Ishikawa (cell line): ENCODE measurements at regions not wholly inside any gene's neighbourhood (a gene's known extent, or its start where the extent isn't known, plus 50 kb on each side); places are given as distances from the start of the nearest gene placed in this dataset.

Source experiments
- CEBPB ChIP-seq: IDR thresholded peaks from 2 replicates; pipeline ENCODE4 v1.6.1; 2012
- CREB1 ChIP-seq: IDR thresholded peaks from 2 replicates; pipeline ENCODE4 v1.6.1; 2012; ENCODE audit warnings: low read depth
- EGR1 ChIP-seq: IDR thresholded peaks from 2 replicates; pipeline ENCODE4 v1.6.1; 2012
- EP300 ChIP-seq: IDR thresholded peaks from 2 replicates; pipeline ENCODE4 v1.6.1; 2012; ENCODE audit warnings: borderline replicate concordance
- FOXM1 ChIP-seq: IDR thresholded peaks from 2 replicates; pipeline ENCODE4 v1.6.1; 2012; ENCODE audit warnings: low read depth, borderline replicate concordance
- MAX ChIP-seq: IDR thresholded peaks from 2 replicates; pipeline ENCODE4 v1.6.1; 2012
- NFIC ChIP-seq: IDR thresholded peaks from 2 replicates; pipeline ENCODE4 v1.6.1; 2012
- RAD21 ChIP-seq: IDR thresholded peaks from 2 replicates; pipeline ENCODE4 v1.6.1; 2012; ENCODE audit warnings: low read depth
- TAF1 ChIP-seq: IDR thresholded peaks from 2 replicates; pipeline ENCODE4 v1.6.1; 2012; ENCODE audit warnings: low read depth, mild to moderate bottlenecking
- TCF12 ChIP-seq: IDR thresholded peaks from 2 replicates; pipeline ENCODE4 v1.6.1; 2012; ENCODE audit warnings: low read depth
- TEAD4 ChIP-seq: IDR thresholded peaks from 2 replicates; pipeline ENCODE4 v1.6.1; 2012
- USF1 ChIP-seq: IDR thresholded peaks from 2 replicates; pipeline ENCODE4 v1.6.1; 2012
- YY1 ChIP-seq: IDR thresholded peaks from 2 replicates; pipeline ENCODE4 v1.6.1; 2012; ENCODE audit warnings: low read depth
- ZBTB7A ChIP-seq: IDR thresholded peaks from 2 replicates; pipeline ENCODE4 v1.6.1; 2012; ENCODE audit warnings: low read depth
- TF ChIP-seq, protein P1 (sequence below): IDR thresholded peaks from 2 replicates; pipeline ENCODE4 v1.6.1; 2012; ENCODE audit warnings: low read depth, mild to moderate bottlenecking

- TF ChIP-seq FOXM1 (no peak), USF1 (no peak), EP300 (no peak), TCF12 (no peak), RAD21 (no peak), YY1 (no peak)
These were observed 413.1 kb downstream of the GBA3 start for GRCh38 chr4:23105759-23106370.

DNA sequence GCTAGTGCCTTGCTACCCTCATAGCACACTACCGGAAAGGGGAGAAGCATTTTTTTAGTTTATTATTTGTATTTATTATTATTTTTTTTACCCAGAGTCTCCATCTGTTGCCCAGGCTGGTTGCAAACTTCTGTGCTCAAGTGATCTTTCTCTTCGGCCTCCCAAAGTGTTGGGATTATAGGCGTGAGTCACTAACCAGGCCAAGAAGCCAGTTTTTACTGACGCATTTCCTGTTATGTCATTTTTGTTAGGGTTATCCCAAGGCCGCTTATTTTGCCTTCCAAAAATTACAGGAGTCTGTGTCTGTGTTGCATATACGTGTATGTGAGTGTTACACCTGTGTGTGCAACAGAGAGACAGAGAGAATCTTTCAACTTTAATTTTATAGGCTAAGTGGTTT, 404.5 kb downstream of the GBA3 start:
- no peak for TF ChIP-seq CREB1
- TF ChIP-seq YY1 = no peak
- TF ChIP-seq RAD21 = no peak
- no peak for TF ChIP-seq EP300
- no peak for TF ChIP-seq USF1
- TF ChIP-seq TEAD4 = no peak
- TF ChIP-seq NFIC = no peak
- TF ChIP-seq CEBPB = no peak

GRCh38 chr4:23091711-23092110, 399.0 kb downstream of the GBA3 start:
- TF ChIP-seq YY1 = no peak
- TF ChIP-seq ZBTB7A = no peak
- TF ChIP-seq MAX = no peak
- no peak for TF ChIP-seq USF1
- no peak for TF ChIP-seq TCF12
- TF ChIP-seq, protein P1, sequence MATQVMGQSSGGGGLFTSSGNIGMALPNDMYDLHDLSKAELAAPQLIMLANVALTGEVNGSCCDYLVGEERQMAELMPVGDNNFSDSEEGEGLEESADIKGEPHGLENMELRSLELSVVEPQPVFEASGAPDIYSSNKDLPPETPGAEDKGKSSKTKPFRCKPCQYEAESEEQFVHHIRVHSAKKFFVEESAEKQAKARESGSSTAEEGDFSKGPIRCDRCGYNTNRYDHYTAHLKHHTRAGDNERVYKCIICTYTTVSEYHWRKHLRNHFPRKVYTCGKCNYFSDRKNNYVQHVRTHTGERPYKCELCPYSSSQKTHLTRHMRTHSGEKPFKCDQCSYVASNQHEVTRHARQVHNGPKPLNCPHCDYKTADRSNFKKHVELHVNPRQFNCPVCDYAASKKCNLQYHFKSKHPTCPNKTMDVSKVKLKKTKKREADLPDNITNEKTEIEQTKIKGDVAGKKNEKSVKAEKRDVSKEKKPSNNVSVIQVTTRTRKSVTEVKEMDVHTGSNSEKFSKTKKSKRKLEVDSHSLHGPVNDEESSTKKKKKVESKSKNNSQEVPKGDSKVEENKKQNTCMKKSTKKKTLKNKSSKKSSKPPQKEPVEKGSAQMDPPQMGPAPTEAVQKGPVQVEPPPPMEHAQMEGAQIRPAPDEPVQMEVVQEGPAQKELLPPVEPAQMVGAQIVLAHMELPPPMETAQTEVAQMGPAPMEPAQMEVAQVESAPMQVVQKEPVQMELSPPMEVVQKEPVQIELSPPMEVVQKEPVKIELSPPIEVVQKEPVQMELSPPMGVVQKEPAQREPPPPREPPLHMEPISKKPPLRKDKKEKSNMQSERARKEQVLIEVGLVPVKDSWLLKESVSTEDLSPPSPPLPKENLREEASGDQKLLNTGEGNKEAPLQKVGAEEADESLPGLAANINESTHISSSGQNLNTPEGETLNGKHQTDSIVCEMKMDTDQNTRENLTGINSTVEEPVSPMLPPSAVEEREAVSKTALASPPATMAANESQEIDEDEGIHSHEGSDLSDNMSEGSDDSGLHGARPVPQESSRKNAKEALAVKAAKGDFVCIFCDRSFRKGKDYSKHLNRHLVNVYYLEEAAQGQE = no peak
- no peak for TF ChIP-seq TAF1
- no peak for TF ChIP-seq FOXM1
- TF ChIP-seq EP300 = no peak
- no peak for TF ChIP-seq CREB1
- no peak for TF ChIP-seq NFIC
- TF ChIP-seq EGR1 = no peak

DNA sequence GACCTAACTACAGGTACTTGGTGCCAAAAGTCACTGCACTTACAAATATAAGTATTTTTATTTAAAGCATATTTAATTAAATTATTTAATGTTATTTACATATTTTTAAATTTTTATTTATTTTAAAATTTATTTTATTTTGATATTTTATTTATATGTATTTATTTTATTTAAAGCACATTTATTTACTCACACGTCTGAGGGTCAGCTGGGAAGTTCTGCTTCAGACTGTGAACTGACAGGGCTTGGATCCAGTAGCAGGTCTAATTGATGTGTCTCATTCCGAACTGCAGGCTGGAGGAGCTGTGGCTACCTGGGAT, 392.5 kb downstream of the GBA3 start:
- no peak for TF ChIP-seq CREB1
- TF ChIP-seq RAD21 = no peak
- TF ChIP-seq CEBPB = no peak
- no peak for TF ChIP-seq TAF1
- no peak for TF ChIP-seq TEAD4
- no peak for TF ChIP-seq NFIC
- TF ChIP-seq MAX = no peak

GRCh38 chr4:23084559-23085248, 392.0 kb downstream of the GBA3 start:
- no peak for TF ChIP-seq EP300
- TF ChIP-seq CEBPB = no peak
- TF ChIP-seq NFIC = no peak
- TF ChIP-seq TEAD4 = no peak
- TF ChIP-seq MAX = no peak
- no peak for TF ChIP-seq FOXM1
- no peak for TF ChIP-seq YY1
- TF ChIP-seq CREB1 = no peak
- TF ChIP-seq, protein P1 = no peak
- no peak for TF ChIP-seq TCF12
- no peak for TF ChIP-seq RAD21

- TF ChIP-seq USF1 (no peak), RAD21 (no peak), CREB1 (no peak), EGR1 (no peak), TEAD4 (no peak), ZBTB7A (no peak), TAF1 (no peak), CEBPB (no peak), YY1 (no peak), MAX (no peak), FOXM1 (no peak)
These were observed 390.7 kb downstream of the GBA3 start for GRCh38 chr4:23083391-23083790.
